HG03378 (cell line): ENCODE measurements at regions not wholly inside any gene's neighbourhood (a gene's known extent, or its start where the extent isn't known, plus 50 kb on each side); places are given as distances from the start of the nearest gene placed in this dataset.

ENCODE experiments used
- ATAC-seq: cut with Tn5 transposase; IDR thresholded peaks from one replicate; pipeline ENCODE4 v1.9.1; 2021; ENCODE audit warnings: mild to moderate bottlenecking, moderate library complexity; ENCODE audit not compliant: unreplicated experiment

GRCh38 chr1:67632811-67633655 lies 52.0 kb upstream of the GADD45A start:
- no peak for ATAC-seq

DNA sequence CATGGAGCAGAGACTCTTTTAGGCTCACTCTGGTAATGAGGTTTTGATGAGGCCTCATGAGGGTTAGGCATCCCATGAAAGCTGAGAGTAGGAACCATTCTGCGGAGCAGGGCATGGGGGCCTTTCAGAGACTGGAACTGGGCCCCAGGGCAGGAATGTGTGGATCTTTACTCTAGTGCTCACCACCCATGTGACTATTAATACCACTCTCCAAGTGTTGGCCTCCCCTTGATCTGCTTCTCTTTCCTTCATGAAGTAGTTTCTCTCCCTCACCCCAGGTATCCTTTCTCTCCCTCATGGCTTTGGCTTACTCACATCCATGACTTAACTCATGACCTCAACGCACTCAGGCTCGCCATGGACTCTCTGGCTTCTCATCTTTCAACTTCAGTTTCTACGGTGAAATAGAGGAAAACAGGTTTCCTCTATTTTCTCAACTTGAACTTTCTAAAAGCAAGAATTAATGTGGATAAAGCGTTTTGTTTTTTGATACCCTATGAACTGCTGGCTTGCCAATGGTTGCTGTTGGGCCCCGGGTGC lies 50.5 kb upstream of the GADD45A start:
- no peak for ATAC-seq

- ATAC-seq, result no peak
Observed at GRCh38 chr1:67635055-67635809, 49.8 kb upstream of the GADD45A start.
